CD14-positive monocyte (primary cell): ENCODE measurements at regions not wholly inside any gene's neighbourhood (a gene's known extent, or its start where the extent isn't known, plus 50 kb on each side); places are given as distances from the start of the nearest gene placed in this dataset.

Experiments
- DNase-seq, 3 donors: peaks; one replicate each; pipeline ENCODE4 v3.0.0-alpha.2; 2011 to 2022
- H2AFZ ChIP-seq: 2 replicates; pipeline ENCODE4 v1.6.0; 2012; ENCODE audit warnings: mild to moderate bottlenecking, low read depth, low read length, inconsistent platforms; ENCODE audit not compliant: insufficient read depth, poor library complexity, severe bottlenecking
- H3K27ac ChIP-seq, 2 donors: 1 replicate in 1 of 2; 2 replicates in 1 of 2; pipeline ENCODE4 v1.5.1; 2012 to 2013; ENCODE audit warnings: low read length in 2 of 2, control low read depth in 1 of 2, inconsistent platforms in 1 of 2, low read depth in 1 of 2, mild to moderate bottlenecking in 1 of 2
- H3K27me3 ChIP-seq, 2 donors: one replicate each; pipeline versions ENCODE4 v1.6.0 to v1.6.1; 2011 to 2013; ENCODE audit warnings: low read length in 2 of 2; ENCODE audit not compliant: control insufficient read depth in 2 of 2, insufficient read depth in 2 of 2
- H3K36me3 ChIP-seq, 2 donors: replicated peaks in 1 of 2; 1 replicate in 1 of 2; 2 replicates in 1 of 2; pipeline versions ENCODE4 v1.5.1 to v1.6.1; 2012 to 2013; ENCODE audit warnings: low read length in 2 of 2, control low read depth in 1 of 2, inconsistent platforms in 1 of 2, mild to moderate bottlenecking in 1 of 2; ENCODE audit not compliant: insufficient read depth in 2 of 2, control insufficient read depth in 1 of 2
- H3K4me1 ChIP-seq, 2 donors: 1 replicate in 1 of 2; 2 replicates in 1 of 2; pipeline versions ENCODE4 v1.5.1 to v1.6.1; 2012 to 2013; ENCODE audit warnings: low read length in 2 of 2, control low read depth in 1 of 2, inconsistent platforms in 1 of 2, mild to moderate bottlenecking in 1 of 2, moderate library complexity in 1 of 2; ENCODE audit not compliant: insufficient read depth in 2 of 2, control insufficient read depth in 1 of 2
- H3K4me2 ChIP-seq: replicated peaks from 2 replicates; pipeline ENCODE3; 2012; ENCODE audit warnings: low read length, moderate library complexity, mild to moderate bottlenecking; ENCODE audit not compliant: poor library complexity, severe bottlenecking; ENCODE audit errors: extremely low read depth
- H3K4me3 ChIP-seq, 3 experiments: fragments of 200-600 bp in 1 of 3; sonication (generic) in 1 of 3; replicated peaks in 1 of 3; 1 replicate in 2 of 3; 2 replicates in 1 of 3; pipeline ENCODE4 v1.5.1; 2011 to 2013; ENCODE audit warnings: low read length in 3 of 3, mild to moderate bottlenecking in 3 of 3, control low read depth in 2 of 3, low read depth in 2 of 3, inconsistent platforms in 1 of 3, moderate library complexity in 1 of 3
- H3K79me2 ChIP-seq: 2 replicates; pipeline ENCODE4 v1.6.0; 2012; ENCODE audit warnings: mild to moderate bottlenecking, control low read depth, inconsistent platforms, low read length, moderate library complexity; ENCODE audit not compliant: insufficient read depth
- H3K9ac ChIP-seq: 2 replicates; pipeline ENCODE4 v1.6.0; 2017; ENCODE audit warnings: low read length, mild to moderate bottlenecking; ENCODE audit not compliant: insufficient read depth, poor library complexity, severe bottlenecking
- H3K9me3 ChIP-seq, 2 donors: replicated peaks in 1 of 2; 1 replicate in 1 of 2; 2 replicates in 1 of 2; pipeline versions ENCODE4 v1.5.1 to v1.6.1; 2012 to 2013; ENCODE audit warnings: low read length in 2 of 2, control low read depth in 1 of 2; ENCODE audit not compliant: control insufficient read depth in 1 of 2, insufficient read depth in 1 of 2
- H4K20me1 ChIP-seq: 2 replicates; pipeline ENCODE4 v1.6.0; 2012; ENCODE audit warnings: mild to moderate bottlenecking, low read length, control low read depth, moderate library complexity; ENCODE audit not compliant: insufficient read depth
- H3K27ac Mint-ChIP-seq, 7 donors: one replicate each; pipeline ENCODE4 v1.8.0; 2020; ENCODE audit warnings: mild to moderate bottlenecking in 7 of 7, mixed read lengths in 7 of 7, moderate library complexity in 6 of 7, inconsistent platforms in 2 of 7
- H3K27me3 Mint-ChIP-seq, 3 donors: one replicate each; pipeline ENCODE4 v1.8.0; 2021 to 2022; ENCODE audit warnings: low read depth in 3 of 3, mild to moderate bottlenecking in 3 of 3, mixed read lengths in 3 of 3, moderate library complexity in 3 of 3, inconsistent platforms in 1 of 3
- H3K36me3 Mint-ChIP-seq, 2 donors: one replicate each; pipeline ENCODE4 v1.8.0; 2020; ENCODE audit warnings: mixed read lengths in 2 of 2, inconsistent platforms in 1 of 2, mild to moderate bottlenecking in 1 of 2
- H3K4me1 Mint-ChIP-seq: one replicate; pipeline ENCODE4 v1.8.0; 2020; ENCODE audit warnings: mild to moderate bottlenecking, mixed read lengths
- H3K4me3 Mint-ChIP-seq, 2 donors: one replicate each; pipeline ENCODE4 v1.8.0; 2020; ENCODE audit warnings: mild to moderate bottlenecking in 2 of 2, mixed read lengths in 2 of 2, moderate library complexity in 1 of 2
- H3K9me3 Mint-ChIP-seq, 7 donors: one replicate each; pipeline ENCODE4 v1.8.0; 2020 to 2022; ENCODE audit warnings: mixed read lengths in 7 of 7, mild to moderate bottlenecking in 6 of 7, moderate library complexity in 6 of 7, inconsistent platforms in 2 of 7
- WGBS: methylation state at CpG from one replicate; pipeline ENCODE4 v1.1.5; 2013; ENCODE audit warnings: missing lambda C conversion rate; ENCODE audit not compliant: insufficient coverage; 5-methylcytosine and 5-hydroxymethylcytosine counted together
- intact Hi-C, 2 donors: fragments of 100-400 bp; cut with micrococcal nuclease; formaldehyde crosslinking; loops; one replicate each; pipeline versions ENCODE4 v1.15.0 to v1.15.1; 2023
- TF ChIP-seq, protein P1 (sequence below): fragments of 200-600 bp; IDR thresholded peaks from one replicate; pipeline ENCODE4 v1.8.0; 2022; ENCODE audit warnings: antibody characterized with exemption, mild to moderate bottlenecking

DNA sequence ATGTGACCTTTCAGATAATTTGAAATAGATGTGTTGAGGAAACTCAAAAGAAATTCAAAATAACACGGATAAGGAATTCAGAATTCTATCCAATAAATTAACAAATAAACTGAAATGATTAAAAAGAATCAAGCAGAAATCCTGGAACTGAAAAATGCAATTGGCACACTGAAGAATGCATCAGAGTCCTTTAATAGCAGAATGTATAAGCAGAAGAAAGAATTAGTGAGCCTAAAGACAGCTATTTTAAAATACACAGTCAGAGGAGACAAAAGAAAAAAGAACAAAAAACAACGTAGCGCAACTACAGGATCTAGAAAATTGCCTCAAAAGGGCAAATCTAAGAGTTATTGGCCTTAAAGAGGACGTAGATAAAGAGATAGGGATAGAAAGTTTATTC, 99.6 kb upstream of the SAMSN1 start:
- intact Hi-C loops: no loop called here
- Histone ChIP-seq H3K9ac (no peak overlapping the region), H3K4me1 (no peaks in the 10 kb centered on the region), H3K27me3 (no peaks in the 10 kb centered on the region), H3K9me3 (peaks cover 9 to 16% of the 10 kb centered on the region in 2 donors), H3K4me2 (no peak overlapping the region), H3K36me3 (no peaks in the 10 kb centered on the region), H4K20me1 (no peaks in the 10 kb centered on the region), H3K79me2 (no peaks in the 10 kb centered on the region), H3K4me3 (no peak overlapping the region), H3K27ac (no peak overlapping the region), H2AFZ (no peak overlapping the region)
- Mint-ChIP-seq H3K36me3 (peaks cover 0 to 3% of the 10 kb centered on the region in 2 donors), H3K4me3 (no peak overlapping the region), H3K27ac (no peak overlapping the region), H3K9me3 (peaks cover 11 to 26% (median 18%) of the 10 kb centered on the region in 7 donors), H3K27me3 (no peaks in the 10 kb centered on the region), H3K4me1 (no peaks in the 10 kb centered on the region)
- whole genome bisulfite sequencing: no CpG with 5 or more reads among the region's 4 CpGs
- TF ChIP-seq, protein P1, sequence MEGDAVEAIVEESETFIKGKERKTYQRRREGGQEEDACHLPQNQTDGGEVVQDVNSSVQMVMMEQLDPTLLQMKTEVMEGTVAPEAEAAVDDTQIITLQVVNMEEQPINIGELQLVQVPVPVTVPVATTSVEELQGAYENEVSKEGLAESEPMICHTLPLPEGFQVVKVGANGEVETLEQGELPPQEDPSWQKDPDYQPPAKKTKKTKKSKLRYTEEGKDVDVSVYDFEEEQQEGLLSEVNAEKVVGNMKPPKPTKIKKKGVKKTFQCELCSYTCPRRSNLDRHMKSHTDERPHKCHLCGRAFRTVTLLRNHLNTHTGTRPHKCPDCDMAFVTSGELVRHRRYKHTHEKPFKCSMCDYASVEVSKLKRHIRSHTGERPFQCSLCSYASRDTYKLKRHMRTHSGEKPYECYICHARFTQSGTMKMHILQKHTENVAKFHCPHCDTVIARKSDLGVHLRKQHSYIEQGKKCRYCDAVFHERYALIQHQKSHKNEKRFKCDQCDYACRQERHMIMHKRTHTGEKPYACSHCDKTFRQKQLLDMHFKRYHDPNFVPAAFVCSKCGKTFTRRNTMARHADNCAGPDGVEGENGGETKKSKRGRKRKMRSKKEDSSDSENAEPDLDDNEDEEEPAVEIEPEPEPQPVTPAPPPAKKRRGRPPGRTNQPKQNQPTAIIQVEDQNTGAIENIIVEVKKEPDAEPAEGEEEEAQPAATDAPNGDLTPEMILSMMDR: no peak
- DNase-seq: no peak

DNA sequence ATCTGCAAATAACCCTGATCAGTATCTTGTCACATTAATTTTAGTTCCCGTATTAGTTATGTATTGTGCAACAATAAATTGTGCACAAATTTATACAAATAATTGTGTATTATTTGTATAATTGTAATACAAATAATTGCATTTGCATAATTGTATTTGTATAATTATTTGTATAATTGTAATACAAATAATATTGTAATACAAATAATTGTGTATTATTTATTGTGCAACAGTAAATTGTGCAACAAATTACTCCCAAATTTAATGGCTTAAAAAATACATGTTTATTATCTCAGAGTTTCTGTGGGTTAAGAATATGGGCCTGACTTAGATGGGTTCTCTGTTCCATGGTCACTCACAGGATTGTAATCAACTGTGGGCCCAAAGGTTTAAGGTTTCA, 86.2 kb upstream of the SAMSN1 start:
- intact Hi-C loops: no loop called here
- H3K27me3 ChIP-seq: no peaks in the 10 kb centered on the region
- Mint-ChIP-seq H3K9me3 (peaks cover 4 to 10% (median 8%) of the 10 kb centered on the region in 7 donors), H3K36me3 (peaks cover 0 to 5% of the 10 kb centered on the region in 2 donors), H3K4me1 (peaks cover 6% of the 10 kb centered on the region), H3K4me3 (no peak overlapping the region), H3K27ac (no peak overlapping the region), H3K27me3 (peaks cover 0 to 2% (median 0%) of the 10 kb centered on the region in 3 donors)
- no peak for DNase-seq
- no peak overlapping the region for H3K27ac ChIP-seq
- no CpG with 5 or more reads among the region's 1 CpG for WGBS
- no peak overlapping the region for H3K9ac ChIP-seq
- TF ChIP-seq, protein P1: no peak
- H3K4me3 ChIP-seq: no peak overlapping the region
- H2AFZ ChIP-seq: no peak overlapping the region
- H3K79me2 ChIP-seq: no peaks in the 10 kb centered on the region
- H3K9me3 ChIP-seq: no peaks in the 10 kb centered on the region
- no peaks in the 10 kb centered on the region for H4K20me1 ChIP-seq
- peaks cover under 1 to 7% of the 10 kb centered on the region in 2 donors for H3K4me1 ChIP-seq
- no peak overlapping the region for H3K4me2 ChIP-seq
- no peaks in the 10 kb centered on the region for H3K36me3 ChIP-seq
